HL-60 (cell line): ENCODE measurements at regions not wholly inside any gene's neighbourhood (a gene's known extent, or its start where the extent isn't known, plus 50 kb on each side); places are given as distances from the start of the nearest gene placed in this dataset.

Experiments used
- GABPA ChIP-seq: IDR thresholded peaks from 2 replicates; pipeline ENCODE4 v1.6.1; 2012; ENCODE audit warnings: low read depth
- POLR2AphosphoS5 ChIP-seq: IDR thresholded peaks from 2 replicates; pipeline ENCODE4 v1.6.1; 2012; ENCODE audit warnings: low read depth
- SPI1 ChIP-seq: IDR thresholded peaks from 2 replicates; pipeline ENCODE4 v1.6.1; 2012; ENCODE audit warnings: low read depth, mild to moderate bottlenecking, borderline replicate concordance
- TF ChIP-seq, protein P1 (sequence below): IDR thresholded peaks from one replicate; pipeline ENCODE4 v1.5.1; 2011; ENCODE audit warnings: low read length, control low read depth, inconsistent platforms; ENCODE audit not compliant: insufficient read depth
- TF ChIP-seq, protein P2 (sequence below): IDR thresholded peaks from 2 replicates; pipeline ENCODE4 v1.6.1; 2012; ENCODE audit warnings: low read depth; ENCODE audit not compliant: insufficient replicate concordance

DNA sequence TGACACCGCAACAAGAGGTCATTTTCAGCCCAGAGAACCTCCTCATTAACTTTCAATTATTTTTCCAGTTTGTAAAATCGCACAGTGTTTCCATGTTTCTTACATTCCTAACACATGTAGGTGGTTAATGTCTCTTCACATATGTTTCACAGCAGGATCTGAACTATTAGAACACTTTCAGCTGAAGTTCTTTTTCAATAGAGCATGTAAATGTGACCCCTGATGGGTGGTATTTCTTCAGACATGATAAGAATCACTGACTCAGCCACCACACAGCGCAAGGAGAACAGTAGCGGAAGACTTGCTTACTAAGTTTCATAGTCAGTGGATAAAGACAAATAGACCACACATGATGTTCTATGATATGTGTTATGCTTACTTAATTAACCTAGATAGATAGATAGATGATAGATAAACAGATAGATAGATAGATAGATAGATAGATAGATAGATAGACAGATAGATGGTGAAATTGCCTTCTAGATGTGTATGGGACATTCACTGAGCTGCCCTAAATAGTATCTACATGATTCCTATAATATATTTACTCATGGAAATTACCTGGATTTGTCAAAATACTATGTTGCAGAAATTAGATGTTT is 1992.1 kb upstream of the NUDT12 start:
- TF ChIP-seq, protein P1, sequence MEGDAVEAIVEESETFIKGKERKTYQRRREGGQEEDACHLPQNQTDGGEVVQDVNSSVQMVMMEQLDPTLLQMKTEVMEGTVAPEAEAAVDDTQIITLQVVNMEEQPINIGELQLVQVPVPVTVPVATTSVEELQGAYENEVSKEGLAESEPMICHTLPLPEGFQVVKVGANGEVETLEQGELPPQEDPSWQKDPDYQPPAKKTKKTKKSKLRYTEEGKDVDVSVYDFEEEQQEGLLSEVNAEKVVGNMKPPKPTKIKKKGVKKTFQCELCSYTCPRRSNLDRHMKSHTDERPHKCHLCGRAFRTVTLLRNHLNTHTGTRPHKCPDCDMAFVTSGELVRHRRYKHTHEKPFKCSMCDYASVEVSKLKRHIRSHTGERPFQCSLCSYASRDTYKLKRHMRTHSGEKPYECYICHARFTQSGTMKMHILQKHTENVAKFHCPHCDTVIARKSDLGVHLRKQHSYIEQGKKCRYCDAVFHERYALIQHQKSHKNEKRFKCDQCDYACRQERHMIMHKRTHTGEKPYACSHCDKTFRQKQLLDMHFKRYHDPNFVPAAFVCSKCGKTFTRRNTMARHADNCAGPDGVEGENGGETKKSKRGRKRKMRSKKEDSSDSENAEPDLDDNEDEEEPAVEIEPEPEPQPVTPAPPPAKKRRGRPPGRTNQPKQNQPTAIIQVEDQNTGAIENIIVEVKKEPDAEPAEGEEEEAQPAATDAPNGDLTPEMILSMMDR: no peak
- TF ChIP-seq POLR2AphosphoS5 (no peak), SPI1 (no peak), GABPA (no peak)
- TF ChIP-seq, protein P2, sequence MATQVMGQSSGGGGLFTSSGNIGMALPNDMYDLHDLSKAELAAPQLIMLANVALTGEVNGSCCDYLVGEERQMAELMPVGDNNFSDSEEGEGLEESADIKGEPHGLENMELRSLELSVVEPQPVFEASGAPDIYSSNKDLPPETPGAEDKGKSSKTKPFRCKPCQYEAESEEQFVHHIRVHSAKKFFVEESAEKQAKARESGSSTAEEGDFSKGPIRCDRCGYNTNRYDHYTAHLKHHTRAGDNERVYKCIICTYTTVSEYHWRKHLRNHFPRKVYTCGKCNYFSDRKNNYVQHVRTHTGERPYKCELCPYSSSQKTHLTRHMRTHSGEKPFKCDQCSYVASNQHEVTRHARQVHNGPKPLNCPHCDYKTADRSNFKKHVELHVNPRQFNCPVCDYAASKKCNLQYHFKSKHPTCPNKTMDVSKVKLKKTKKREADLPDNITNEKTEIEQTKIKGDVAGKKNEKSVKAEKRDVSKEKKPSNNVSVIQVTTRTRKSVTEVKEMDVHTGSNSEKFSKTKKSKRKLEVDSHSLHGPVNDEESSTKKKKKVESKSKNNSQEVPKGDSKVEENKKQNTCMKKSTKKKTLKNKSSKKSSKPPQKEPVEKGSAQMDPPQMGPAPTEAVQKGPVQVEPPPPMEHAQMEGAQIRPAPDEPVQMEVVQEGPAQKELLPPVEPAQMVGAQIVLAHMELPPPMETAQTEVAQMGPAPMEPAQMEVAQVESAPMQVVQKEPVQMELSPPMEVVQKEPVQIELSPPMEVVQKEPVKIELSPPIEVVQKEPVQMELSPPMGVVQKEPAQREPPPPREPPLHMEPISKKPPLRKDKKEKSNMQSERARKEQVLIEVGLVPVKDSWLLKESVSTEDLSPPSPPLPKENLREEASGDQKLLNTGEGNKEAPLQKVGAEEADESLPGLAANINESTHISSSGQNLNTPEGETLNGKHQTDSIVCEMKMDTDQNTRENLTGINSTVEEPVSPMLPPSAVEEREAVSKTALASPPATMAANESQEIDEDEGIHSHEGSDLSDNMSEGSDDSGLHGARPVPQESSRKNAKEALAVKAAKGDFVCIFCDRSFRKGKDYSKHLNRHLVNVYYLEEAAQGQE: no peak
